NCI-H82 (cell line): ENCODE measurements at regions not wholly inside any gene's neighbourhood (a gene's known extent, or its start where the extent isn't known, plus 50 kb on each side); places are given as distances from the start of the nearest gene placed in this dataset.

Experiments
- DNase-seq: peaks from one replicate; lab custom pipeline; 2025; lab: John Stamatoyannopoulos, UW

DNA sequence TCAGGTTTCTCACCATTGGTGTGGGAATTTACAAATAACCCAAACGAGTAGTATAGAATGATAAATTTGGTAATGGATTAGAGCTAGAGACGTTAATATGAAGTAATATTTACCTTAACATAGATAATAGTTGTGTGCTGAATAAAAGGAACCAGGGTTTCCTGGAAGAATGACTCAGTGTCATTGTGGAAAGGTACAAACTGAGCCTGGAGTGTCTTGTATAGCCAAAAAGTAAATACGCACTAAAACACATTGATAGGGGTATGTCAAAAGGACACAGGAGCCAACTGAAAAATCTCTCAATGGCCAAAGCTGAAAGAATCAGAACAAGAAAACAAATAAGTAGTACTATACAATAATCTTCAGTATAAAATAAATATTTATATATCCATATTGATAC, 363.5 kb downstream of the SLCO4C1 start:
- no peak for DNase-seq

DNA sequence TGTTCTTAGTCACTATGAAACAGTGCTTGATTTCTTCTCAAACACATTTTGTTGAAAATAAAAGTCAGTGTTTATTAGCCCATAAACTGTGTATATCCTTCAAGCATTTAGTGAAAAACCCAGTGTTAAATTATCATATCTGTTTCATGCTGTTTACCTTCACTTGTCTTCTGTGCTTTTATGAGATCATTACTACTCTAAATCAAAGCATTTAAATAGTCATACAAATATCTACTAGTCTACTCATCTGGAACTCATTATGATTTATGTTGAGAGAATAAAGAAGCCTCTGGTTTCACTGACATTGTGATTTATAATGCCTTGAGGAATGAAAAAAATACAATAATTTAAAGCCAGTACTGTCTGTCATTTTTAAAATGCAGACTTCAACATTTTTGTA, 366.5 kb downstream of the SLCO4C1 start:
- no peak for DNase-seq

DNA sequence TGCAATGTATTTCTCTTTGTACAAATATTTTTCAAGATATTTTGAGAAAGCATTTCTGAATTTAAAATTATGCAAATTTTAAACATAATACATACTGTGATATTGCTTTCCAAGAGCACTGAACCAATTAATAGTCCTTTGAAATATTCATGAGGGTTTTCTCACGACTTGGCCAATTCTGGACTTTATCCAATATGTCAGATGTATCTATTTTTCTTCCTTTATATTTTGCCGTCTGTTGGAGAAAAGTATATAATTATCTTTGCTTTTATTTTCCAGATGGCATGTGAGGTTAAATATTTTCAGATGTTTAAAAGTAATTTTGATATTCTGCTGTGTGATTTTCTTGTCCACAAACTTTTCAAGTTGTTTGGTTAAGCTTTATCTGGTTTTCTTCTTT, 378.9 kb downstream of the SLCO4C1 start:
- no peak for DNase-seq

DNA sequence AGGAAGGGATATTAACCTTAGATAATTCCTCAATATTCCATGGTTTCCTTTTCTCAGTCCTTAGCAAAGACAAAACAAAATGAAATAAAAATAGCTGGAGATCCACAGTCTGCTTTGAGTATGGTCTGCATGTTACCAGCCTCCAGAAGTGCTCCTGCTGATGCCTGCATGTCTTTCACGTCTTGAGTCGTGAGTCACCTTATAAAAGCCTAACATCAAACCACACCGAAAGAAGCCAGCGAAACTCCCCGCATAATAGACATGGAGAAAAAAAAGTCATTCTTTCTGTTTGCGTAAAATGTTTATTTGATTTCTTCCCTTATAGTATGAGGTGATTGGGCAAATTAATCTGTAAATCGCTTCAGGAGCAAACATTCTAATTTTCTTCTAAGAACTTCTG, 380.5 kb downstream of the SLCO4C1 start:
- no peak for DNase-seq

DNA sequence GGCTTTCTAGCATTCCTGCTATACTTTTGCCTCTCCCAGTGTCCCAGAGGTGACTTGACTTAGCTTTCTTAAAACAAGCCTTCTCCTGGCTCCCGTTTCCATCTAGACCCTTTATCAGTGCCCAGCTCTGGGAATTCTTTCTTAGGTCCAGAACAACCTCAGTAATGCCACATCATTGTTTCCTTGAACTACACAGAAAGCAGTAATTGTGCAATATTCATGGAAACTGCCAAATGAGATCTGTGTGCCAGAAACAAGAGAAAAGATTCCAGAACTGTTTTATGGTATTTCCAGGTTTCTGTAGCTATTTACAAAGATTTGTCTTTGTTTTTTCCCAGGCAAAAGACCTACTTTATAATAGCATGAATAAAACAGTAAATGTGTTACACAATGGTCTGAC, 391.3 kb downstream of the SLCO4C1 start:
- no peak for DNase-seq

DNA sequence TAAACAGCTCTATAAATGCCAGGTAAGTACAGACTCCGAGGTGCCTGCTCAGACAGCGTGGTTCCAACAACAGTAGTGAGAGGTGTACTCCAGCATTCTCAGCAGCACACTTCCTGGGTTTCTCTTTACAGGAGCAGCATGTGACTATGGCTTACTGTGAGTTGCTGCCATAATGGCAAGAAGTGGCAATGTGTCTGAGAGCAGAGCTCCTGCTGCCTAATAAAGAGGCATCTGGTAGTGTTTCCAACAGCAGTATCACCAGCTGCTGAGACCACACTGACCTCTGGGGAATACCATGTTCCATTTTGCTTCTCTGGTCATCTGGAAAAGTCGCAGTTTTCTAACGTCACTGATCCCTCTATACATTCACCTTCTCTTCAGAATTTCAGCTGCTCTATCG, 398.2 kb downstream of the SLCO4C1 start:
- peak; percentile 58 for DNase-seq

DNA sequence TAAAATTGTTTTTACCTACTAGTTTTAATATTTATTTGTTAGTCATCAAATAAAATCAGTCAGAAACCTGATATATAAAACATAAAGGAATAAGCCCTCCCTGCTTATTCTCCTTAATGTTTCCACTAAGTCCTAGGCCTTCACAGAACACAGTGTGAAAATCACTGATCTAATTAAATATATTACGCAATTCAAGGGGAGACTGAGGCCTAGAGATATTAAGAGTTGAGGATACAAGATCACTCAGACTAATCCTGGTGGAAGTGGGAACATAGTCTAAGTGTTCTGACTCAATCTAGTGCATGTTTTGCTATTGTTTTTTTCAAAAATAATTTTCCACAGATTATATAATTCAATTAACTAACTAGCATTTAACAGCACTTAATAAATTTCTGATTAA, 401.1 kb downstream of the SLCO4C1 start:
- no peak for DNase-seq

DNA sequence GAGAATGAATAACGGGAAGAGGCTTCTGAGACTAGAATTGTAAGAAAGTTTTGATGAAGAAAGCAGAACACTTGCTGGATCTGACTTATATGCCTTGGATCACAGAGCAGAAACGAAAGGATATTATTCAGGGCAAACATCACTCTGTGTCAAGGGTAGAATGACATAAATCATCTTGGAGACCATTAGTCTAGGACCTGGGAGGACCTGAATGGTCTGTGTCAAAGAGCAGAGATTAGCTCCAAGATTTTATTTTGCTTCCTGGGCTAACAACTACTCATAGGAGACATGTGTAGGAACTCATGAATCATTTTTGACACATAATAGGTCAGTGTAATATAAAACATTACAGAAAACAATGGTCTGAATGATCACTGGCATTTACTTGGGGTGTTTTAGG, 417.9 kb downstream of the SLCO4C1 start:
- DNase-seq = no peak

DNA sequence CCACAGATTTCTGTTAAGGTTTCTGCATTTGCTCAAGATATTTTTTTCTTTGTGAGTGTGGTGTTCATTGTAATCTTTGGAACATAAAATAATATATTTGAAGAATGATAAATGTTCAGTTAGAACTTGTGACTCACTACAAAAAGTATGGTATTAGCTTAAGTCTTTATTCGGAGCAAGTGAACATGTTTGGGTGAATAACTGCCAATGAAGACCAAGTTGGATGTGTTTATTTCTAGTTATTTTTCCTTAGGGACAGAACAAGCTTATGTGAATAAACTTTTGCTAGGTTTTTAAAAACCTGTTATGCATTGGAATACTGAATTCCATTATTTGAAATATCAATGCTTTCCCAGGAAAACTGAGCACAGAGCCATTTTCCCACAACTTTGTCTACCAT, 418.6 kb downstream of the SLCO4C1 start:
- no peak for DNase-seq

DNA sequence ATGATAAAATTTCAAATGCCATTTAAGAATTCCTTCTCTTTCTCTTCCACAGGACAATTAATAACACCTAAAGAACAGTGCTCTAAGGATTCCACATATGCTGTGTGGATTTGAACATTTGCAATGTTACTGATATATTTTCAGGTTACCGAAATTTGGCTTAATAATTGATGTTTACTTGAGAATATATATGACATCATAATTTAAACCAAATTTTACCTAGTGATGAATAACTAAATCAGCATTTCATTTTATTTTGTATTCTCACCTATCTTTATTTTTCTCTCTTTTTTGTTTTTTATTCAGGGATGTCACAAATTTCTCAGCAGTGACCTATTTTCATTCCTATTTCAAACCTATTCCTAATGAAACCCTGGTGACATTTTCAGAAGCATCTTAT, 429.6 kb downstream of the SLCO4C1 start:
- no peak for DNase-seq

DNA sequence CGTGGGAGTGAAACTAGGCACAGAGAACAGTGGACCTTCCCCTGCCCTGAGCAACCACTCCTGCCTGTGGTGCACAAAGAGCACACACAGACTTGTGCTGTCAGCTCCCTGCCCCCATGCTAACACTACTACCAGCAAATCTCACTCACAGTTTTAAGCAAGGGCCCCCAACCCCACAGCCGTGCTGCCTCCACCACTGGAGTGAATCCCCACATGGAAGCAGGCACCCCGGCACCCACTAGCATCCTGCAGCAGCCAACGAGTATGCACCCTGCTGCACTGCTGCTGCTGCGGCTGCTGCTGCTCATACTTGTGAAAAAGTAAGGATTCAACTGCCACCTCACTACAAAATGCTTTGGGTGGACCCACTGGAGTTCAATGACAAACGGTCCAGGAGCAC, 435.5 kb downstream of the SLCO4C1 start:
- no peak for DNase-seq

DNA sequence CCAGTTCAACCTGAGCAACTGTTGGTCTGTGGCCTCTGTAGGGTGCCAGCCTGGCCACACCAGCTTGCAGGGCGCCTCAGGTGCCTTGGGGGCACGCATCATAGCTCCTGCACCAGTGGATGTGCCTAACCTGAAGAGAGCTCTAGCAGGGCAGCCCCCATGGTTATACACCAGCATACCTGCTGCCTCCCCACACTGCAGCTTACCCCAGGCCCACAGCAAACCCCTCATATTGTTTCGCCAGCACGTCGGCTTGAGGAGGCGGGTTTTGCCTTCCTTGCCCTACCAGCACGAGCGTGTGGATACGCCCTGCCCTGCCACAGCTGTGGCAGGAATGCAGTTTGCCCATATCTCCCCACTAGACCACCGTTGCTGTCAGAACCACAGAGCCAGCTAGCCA, 435.9 kb downstream of the SLCO4C1 start:
- DNase-seq = no peak

DNA sequence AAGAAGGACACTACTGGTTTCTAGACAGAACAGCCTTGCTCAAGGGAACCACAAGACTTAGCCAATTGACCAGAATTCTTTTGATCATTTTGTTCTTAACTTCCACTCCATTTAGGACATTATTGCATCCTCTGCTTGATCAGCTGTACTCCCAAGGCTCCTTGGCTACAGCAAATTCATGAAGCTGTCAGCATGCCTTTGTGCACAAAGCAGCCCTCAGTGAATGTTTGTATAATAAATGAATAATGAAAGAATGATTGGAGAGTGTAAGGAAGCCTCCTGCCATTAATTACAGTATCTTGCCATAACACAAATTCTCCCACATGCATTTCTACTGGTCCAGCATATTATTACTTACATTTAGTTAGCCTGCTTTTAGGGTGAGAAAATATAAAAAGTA, 449.6 kb downstream of the SLCO4C1 start:
- no peak for DNase-seq

DNA sequence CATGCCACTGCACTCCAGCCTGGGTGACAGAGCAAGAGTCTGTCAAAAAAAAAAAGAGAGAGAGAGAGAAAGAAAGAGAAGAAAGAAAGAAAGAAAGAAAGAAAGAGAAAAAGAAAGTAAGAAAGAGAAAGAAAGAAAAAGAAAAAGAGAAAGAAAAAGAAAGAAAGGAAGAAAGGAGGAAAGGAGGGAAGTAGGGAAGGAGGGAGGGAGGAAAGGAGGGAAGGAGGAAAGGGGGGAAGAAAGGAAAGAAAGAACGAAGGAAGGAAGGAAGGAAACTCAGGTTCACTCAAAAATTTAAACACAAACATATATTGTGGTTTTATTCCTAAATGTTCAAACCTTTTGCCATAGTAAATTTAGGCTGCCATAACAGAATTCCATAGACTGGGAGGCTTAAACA, 453.0 kb downstream of the SLCO4C1 start:
- DNase-seq = no peak

DNA sequence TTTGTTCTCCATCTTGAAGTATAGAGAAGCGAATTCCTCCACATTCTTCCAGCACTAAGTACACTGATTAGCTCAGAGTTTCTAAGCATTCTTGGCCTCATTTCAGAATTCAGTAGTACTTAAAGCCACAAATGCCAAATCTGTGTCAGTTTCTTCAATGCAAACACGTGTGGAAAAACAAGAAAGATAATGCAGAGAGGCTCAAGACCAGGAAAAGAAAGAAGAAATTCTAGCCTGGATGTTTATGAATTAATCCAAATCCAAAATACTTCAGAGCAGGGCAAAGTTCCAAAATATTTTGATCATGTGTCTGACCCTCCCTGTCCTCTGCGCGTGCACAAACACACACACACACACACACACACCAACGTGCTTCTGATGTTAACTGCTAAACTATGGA, 457.6 kb downstream of the SLCO4C1 start:
- DNase-seq = no peak

DNA sequence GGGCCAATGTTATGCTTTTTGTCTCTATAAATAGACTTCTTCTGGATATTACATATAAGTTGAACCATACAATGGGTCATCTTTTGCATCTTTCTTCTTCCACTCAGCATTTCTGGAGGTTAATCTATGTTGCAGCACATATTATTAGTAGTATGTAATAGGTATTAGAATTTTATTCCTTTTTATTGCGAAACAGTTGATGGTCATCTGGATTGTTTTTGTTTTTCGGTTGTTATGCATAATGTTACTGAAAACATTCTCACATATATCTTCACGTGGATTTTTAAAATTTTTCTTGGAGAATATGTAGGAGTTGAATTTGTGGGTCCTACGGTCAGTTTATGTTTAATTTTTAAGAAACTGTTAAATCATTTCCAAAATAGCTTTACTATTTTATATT, 466.8 kb downstream of the SLCO4C1 start:
- DNase-seq = no peak

DNA sequence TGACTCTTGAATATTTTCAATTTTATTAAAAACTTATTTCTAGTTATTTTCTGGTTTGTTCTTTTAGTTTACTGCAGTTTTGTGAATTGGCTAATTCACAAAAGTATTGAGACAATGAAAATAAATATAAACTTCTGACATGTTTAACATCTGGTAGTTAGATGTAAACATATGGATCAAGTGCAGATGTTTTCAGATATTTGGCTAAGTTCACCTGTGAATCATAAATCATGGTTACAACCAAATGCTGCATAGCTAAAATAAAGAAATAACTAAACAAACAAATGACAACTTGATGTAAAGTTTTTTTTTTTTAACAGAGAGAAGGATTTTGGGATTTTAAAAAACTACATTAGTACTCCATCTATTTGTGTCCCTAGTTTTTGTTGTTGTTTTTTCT, 484.6 kb downstream of the SLCO4C1 start:
- DNase-seq = no peak

DNA sequence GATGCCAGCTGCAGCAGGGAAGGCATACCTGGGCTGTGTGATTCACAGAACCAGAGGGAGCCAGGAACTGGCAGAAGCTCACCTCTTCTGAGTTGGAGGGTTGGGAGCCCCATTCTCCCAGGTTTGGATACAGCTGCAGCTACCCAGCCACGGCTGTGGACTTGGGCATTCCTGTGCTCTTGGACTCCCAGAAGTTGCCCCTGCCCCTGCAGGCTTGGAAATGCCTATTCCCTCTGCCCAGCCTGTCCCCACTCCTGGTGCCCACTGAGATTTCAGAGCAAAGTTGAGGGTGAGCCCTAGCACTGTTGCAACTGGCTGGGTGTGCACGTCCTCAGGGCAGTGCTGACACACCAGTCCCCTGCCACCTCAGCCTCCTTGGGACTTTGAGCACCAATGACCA, 489.7 kb downstream of the SLCO4C1 start:
- no peak for DNase-seq

DNA sequence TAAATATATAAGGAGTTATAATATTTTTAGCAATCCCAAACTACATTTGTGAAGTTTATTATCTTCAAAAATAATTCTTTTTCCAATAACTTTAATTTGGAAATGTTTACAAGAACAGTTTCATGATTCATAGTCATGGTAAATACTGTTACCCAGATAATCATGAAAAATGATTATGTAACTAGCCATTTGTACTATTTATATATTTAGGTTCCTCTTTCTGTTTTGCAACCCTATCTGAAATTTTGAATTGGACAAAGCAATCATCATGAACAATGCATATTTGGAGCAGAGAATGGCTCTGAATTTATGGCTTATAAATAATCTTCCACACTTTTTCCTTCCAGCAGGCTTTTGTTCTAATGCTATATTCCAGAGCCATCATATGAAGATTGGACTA, 499.7 kb downstream of the SLCO4C1 start:
- DNase-seq = no peak

DNA sequence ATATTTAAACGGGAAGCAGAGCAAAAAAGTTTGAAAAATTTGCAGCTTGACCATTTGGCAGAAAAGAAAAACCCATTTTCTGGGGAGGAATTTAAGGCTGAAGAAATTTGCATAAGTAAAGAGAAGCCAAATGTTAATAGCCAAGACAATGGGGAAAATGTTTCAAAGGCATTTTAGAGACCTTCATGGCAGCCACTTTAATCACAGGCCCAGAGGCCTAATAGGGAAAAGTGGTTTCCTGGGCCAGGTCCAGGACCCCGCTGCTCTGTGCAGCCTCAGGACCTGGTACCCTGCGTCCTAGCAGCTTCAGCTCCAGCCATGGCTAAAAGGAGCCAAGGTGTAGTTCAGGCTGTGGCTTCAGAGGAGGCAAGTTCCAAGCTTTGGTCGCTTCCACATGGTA, 507.3 kb downstream of the SLCO4C1 start:
- DNase-seq = no peak

DNA sequence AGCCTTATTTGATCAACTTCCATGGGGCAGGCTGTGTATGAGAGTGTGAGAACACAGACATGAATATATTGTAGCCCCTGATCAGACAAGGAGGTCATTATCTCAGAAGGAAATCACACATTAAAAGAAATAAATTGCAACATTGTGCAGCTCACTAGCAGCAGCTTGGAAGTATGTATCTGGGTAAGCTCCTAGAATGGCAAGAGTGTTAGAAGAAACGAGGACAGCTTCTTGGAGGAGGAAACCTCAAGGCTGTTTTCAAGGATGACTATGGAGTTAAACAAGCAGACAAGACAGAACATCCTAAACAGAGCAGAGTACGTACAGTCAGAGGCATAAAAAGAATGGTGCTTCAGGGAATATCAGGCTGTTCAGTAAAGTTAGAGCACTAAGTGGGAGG, 511.0 kb downstream of the SLCO4C1 start:
- DNase-seq = no peak

DNA sequence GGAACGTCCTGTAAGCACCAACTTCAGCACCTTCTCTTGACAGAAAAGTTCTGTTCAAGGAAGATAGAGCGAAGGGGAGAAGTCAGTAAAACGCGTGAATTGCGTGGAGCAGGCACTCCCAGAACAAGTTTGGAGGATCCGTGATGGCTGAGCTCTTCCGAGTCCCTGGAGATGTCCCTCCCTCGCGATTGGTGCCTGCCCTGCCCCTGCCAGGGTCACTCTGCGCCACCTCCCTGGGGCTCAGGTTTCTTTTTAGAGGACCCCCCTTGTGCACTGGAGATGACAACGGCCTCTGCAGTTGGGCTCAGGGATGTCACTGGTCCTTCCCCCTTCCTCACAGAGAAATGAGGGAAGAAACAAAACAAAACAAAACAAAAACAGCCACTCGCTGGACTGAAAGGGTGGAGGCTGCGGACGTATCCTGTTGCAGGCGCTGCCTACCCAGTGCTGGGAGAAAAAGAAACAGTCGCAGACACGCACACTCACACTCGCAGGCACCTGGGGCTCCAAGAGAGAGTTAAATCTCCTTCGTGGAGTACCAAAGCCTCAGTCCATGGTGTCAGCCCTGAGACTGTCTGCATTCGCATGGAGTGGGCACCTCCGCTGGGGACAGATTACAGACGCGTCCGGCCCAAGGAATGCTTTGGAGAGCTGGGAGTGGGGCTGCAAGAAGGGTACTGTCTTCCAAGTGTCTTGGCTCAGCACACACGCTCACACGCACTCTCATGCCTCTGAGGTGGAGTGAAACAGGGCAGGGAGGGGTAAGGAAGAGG, 512.7 kb downstream of the SLCO4C1 start:
- DNase-seq = no peak

DNA sequence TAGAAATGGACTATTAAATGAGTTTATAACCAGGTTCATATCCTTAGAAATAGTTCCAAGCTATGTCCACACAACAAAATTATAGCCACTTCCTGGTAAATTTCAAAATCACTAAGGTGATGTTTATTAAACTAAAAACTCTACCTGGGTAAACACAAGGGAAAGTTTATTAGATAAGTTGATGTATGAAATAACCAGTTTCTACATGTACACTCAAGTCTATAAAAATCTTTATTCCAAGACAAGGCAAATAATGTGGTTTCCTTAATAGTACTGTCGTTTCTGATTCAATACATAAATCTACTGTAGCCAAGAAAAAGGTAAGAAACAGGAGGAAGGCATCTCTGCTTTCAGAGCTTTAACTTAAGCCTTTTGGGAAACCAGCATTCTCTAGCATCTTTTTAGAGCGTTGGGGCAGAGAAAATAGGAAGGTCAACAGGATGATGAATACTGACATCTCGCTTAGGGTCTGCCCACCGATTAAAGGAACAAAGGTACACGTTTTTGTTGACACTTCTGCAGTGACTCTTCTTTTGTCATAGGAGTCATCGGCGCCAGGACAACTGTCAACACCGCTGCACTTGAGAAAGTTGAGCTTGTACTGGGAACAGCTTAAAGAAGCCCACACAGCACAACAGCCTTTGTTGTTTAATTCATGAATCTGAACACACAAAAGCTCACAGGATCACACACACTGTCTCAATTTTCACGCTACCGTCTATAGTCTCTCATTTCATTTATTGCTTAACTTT, 513.6 kb downstream of the SLCO4C1 start:
- no peak for DNase-seq

DNA sequence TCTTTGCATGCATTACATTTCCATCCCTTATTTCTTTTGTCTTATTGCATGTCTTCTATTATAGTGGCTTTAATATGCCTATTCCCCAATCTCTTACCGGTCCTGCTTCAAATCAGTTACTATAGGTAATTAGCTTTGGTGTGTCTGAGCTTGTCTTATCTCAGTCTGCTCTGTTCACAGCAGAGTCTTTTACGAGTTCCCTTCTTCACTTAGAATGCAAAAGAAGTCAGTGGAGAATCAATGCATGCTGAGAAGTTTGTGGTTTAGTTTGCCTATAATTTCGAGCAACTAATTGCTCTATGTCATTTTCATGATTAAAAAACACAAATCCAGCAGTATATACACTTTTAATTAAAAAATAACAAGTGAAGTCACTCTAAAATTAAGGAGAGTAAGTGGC, 545.0 kb downstream of the SLCO4C1 start:
- peak; percentile 15 for DNase-seq
